COLO668 (cell line): ENCODE measurements at regions not wholly inside any gene's neighbourhood (a gene's known extent, or its start where the extent isn't known, plus 50 kb on each side); places are given as distances from the start of the nearest gene placed in this dataset.

Experiments used
- DNase-seq: peaks from one replicate; lab custom pipeline; 2025; ENCODE audit not compliant: unreplicated experiment; lab: John Stamatoyannopoulos, UW

GRCh38 chr6:167731731-167732422 is 94.8 kb upstream of the AFDN start:
- DNase-seq: no peak

- DNase-seq: peak; percentile 75
These were observed 92.7 kb upstream of the AFDN start for GRCh38 chr6:167733740-167734661.

GRCh38 chr6:167734662-167735083 is 92.0 kb upstream of the AFDN start:
- no peak for DNase-seq

- peak; percentile 9 for DNase-seq
These were observed 91.4 kb upstream of the AFDN start for GRCh38 chr6:167735084-167735950.

GRCh38 chr6:167735951-167736288 is 90.8 kb upstream of the AFDN start:
- DNase-seq: peak; percentile 18

- DNase-seq: no peak
These were observed 90.1 kb upstream of the AFDN start for GRCh38 chr6:167736486-167737204.

- DNase-seq: no peak
These were observed 89.4 kb upstream of the AFDN start for GRCh38 chr6:167737205-167737830.

GRCh38 chr6:167738386-167738785 is 88.3 kb upstream of the AFDN start:
- no peak for DNase-seq

GRCh38 chr6:167739721-167740475 is 86.8 kb upstream of the AFDN start:
- no peak for DNase-seq

- DNase-seq: no peak
These were observed 83.9 kb upstream of the AFDN start for GRCh38 chr6:167742719-167743303.

GRCh38 chr6:167744681-167745669 is 81.7 kb upstream of the AFDN start:
- DNase-seq: no peak

GRCh38 chr6:167745670-167746389 is 80.9 kb upstream of the AFDN start:
- no peak for DNase-seq

GRCh38 chr6:167746390-167746907 is 80.3 kb upstream of the AFDN start:
- no peak for DNase-seq

GRCh38 chr6:167746975-167747374 is 79.7 kb upstream of the AFDN start:
- DNase-seq: no peak

- DNase-seq: no peak
These were observed 79.1 kb upstream of the AFDN start for GRCh38 chr6:167747645-167748044.

- DNase-seq: no peak
These were observed 78.7 kb upstream of the AFDN start for GRCh38 chr6:167748046-167748445.
